Activated naive CD4-positive, alpha-beta T cell treated with anti-CD3 and anti-CD28 coated beads, Interleukin-2, amount 10 ng/mL, durations not matched to agents 7 days and 5 days (primary cell): ENCODE measurements at regions not wholly inside any gene's neighbourhood (a gene's known extent, or its start where the extent isn't known, plus 50 kb on each side); places are given as distances from the start of the nearest gene placed in this dataset.

Source experiments
- CTCF ChIA-PET: fragments of 350-600 bp; sonication (Branson Sonifier 250); formaldehyde crosslinking; loops from one replicate; lab custom pipeline; 2021; ENCODE audit warnings: antibody characterized with exemption; lab: Charles Lee
- DNase-seq: peaks from one replicate; pipeline ENCODE4 v3.0.0-alpha.2; 2020
- H3K27ac Mint-ChIP-seq: one replicate; pipeline ENCODE4 v1.8.0; 2021; ENCODE audit warnings: mild to moderate bottlenecking, moderate library complexity, mixed read lengths
- H3K27me3 Mint-ChIP-seq: one replicate; pipeline ENCODE4 v1.8.0; 2021; ENCODE audit warnings: mild to moderate bottlenecking, mixed read lengths
- H3K36me3 Mint-ChIP-seq: one replicate; pipeline ENCODE4 v1.8.0; 2021; ENCODE audit warnings: mixed read lengths
- H3K4me1 Mint-ChIP-seq: one replicate; pipeline ENCODE4 v1.8.0; 2021; ENCODE audit warnings: mixed read lengths
- H3K4me3 Mint-ChIP-seq: one replicate; pipeline ENCODE4 v1.8.0; 2021; ENCODE audit warnings: mild to moderate bottlenecking, moderate library complexity, mixed read lengths
- H3K9me3 Mint-ChIP-seq: one replicate; pipeline ENCODE4 v1.8.0; 2021; ENCODE audit warnings: mixed read lengths

DNA sequence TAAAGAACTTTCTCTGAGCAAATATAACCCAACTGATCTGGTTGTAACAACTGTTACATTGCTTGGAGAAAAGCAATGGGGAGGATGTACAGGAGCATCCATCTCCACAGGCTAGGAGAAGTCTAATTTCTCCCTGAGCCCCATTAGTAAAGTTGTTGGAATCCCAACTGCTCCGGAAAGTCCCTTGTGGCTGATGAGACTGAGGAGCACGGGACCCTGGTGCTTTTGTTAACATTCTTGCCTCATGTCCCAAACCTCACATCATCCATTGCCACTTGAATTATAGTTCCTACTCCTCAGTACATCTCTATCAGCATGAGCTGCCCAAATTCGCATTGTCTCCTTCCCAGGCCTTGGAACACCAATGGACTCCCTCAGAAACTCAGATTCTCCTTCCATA lies 260.6 kb upstream of the BMP2 start:
- Mint-ChIP-seq H3K36me3 (no peaks in the 10 kb centered on the region), H3K27ac (no peak overlapping the region), H3K9me3 (peaks cover 9% of the 10 kb centered on the region), H3K4me1 (no peaks in the 10 kb centered on the region), H3K27me3 (no peaks in the 10 kb centered on the region), H3K4me3 (no peak overlapping the region)
- DNase-seq: no peak
- CTCF ChIA-PET: no interaction called here

- no peak for DNase-seq
- no peaks in the 10 kb centered on the region for H3K4me1 Mint-ChIP-seq
- peaks cover 9% of the 10 kb centered on the region for H3K9me3 Mint-ChIP-seq
- H3K36me3 Mint-ChIP-seq: no peaks in the 10 kb centered on the region
- CTCF ChIA-PET: no interaction called here
- H3K27ac Mint-ChIP-seq: no peak overlapping the region
- no peak overlapping the region for H3K4me3 Mint-ChIP-seq
- H3K27me3 Mint-ChIP-seq: no peaks in the 10 kb centered on the region
These were observed 262.7 kb upstream of the BMP2 start for GRCh38 chr20:6504826-6505225.

- Mint-ChIP-seq H3K4me1 (no peaks in the 10 kb centered on the region), H3K27ac (no peak overlapping the region), H3K36me3 (no peaks in the 10 kb centered on the region), H3K4me3 (no peak overlapping the region), H3K9me3 (peaks cover 9% of the 10 kb centered on the region), H3K27me3 (no peaks in the 10 kb centered on the region)
- no peak for DNase-seq
- CTCF ChIA-PET: no interaction called here
These were observed 263.3 kb upstream of the BMP2 start for GRCh38 chr20:6504179-6504578.

- Mint-ChIP-seq H3K9me3 (peaks cover 9% of the 10 kb centered on the region), H3K4me1 (no peaks in the 10 kb centered on the region), H3K4me3 (no peak overlapping the region), H3K27me3 (no peaks in the 10 kb centered on the region), H3K27ac (no peak overlapping the region), H3K36me3 (no peaks in the 10 kb centered on the region)
- CTCF ChIA-PET: no interaction called here
- DNase-seq: no peak
These were observed 264.5 kb upstream of the BMP2 start for GRCh38 chr20:6502999-6503398.

DNA sequence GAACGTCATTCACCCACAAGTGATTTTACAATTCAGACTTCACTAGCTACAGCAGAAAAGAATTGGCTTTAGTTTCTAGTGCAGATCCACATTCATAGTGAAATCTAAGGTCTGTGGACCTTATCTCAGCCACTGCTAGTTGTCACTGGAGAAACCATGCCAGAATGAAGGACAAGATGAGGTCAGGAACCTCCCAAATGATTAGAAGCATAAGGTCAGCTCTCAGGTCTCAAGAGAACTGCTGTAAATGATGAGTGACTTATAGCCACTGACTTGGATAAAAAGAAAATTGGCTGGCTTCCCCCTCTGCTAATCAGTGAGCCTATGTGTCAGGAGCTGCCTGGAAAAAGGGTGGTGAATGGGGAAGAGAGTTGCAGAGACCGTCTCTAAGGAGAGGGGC lies 265.3 kb upstream of the BMP2 start:
- Mint-ChIP-seq H3K4me1 (no peaks in the 10 kb centered on the region), H3K27ac (no peak overlapping the region), H3K27me3 (no peaks in the 10 kb centered on the region), H3K36me3 (no peaks in the 10 kb centered on the region), H3K9me3 (peaks cover 7% of the 10 kb centered on the region), H3K4me3 (no peak overlapping the region)
- CTCF ChIA-PET: no interaction called here
- no peak for DNase-seq

GRCh38 chr20:6501061-6501460 lies 266.4 kb upstream of the BMP2 start:
- Mint-ChIP-seq H3K27ac (no peak overlapping the region), H3K4me1 (no peaks in the 10 kb centered on the region), H3K27me3 (no peaks in the 10 kb centered on the region), H3K4me3 (no peak overlapping the region), H3K9me3 (peaks cover 4% of the 10 kb centered on the region), H3K36me3 (no peaks in the 10 kb centered on the region)
- CTCF ChIA-PET: no interaction called here
- no peak for DNase-seq

DNA sequence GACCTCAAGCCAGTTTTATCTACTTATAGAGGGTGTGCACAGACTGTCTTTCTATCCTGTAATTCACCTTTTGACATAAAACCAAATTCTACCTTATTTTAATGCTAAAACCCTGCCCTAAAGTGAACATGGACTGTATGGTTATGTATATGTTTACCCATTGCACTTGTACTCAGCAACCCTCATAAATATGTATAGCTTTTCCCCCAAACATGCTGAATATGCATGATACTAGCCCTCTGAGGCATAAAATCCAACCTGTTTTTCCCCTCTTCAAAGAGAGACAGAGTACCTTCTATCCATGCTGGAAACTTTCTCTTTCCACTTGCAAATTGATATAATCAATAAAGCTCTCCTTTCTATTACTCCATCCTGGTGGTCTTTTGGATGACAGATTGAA lies 267.9 kb upstream of the BMP2 start:
- CTCF ChIA-PET: no interaction called here
- peaks cover 3% of the 10 kb centered on the region for H3K9me3 Mint-ChIP-seq
- no peaks in the 10 kb centered on the region for H3K27me3 Mint-ChIP-seq
- DNase-seq: no peak
- no peaks in the 10 kb centered on the region for H3K4me1 Mint-ChIP-seq
- H3K27ac Mint-ChIP-seq: no peak overlapping the region
- no peaks in the 10 kb centered on the region for H3K36me3 Mint-ChIP-seq
- H3K4me3 Mint-ChIP-seq: no peak overlapping the region

GRCh38 chr20:6496874-6497273 lies 270.6 kb upstream of the BMP2 start:
- CTCF ChIA-PET: no interaction called here
- Mint-ChIP-seq H3K4me1 (no peaks in the 10 kb centered on the region), H3K27me3 (no peaks in the 10 kb centered on the region), H3K36me3 (no peaks in the 10 kb centered on the region), H3K4me3 (no peak overlapping the region), H3K9me3 (peaks cover 3% of the 10 kb centered on the region), H3K27ac (no peak overlapping the region)
- no peak for DNase-seq

- Mint-ChIP-seq H3K4me3 (no peak overlapping the region), H3K27ac (no peak overlapping the region), H3K36me3 (no peaks in the 10 kb centered on the region), H3K27me3 (no peaks in the 10 kb centered on the region), H3K4me1 (no peaks in the 10 kb centered on the region), H3K9me3 (peaks cover 3% of the 10 kb centered on the region)
- CTCF ChIA-PET: interaction anchor here (0.7 kb wide), 1 partner anchor 9 kb away, joined by 3 read pairs; no protein-coding TSS in a partner anchor
- no peak for DNase-seq
These were observed 271.6 kb upstream of the BMP2 start for GRCh38 chr20:6495907-6496306.

DNA sequence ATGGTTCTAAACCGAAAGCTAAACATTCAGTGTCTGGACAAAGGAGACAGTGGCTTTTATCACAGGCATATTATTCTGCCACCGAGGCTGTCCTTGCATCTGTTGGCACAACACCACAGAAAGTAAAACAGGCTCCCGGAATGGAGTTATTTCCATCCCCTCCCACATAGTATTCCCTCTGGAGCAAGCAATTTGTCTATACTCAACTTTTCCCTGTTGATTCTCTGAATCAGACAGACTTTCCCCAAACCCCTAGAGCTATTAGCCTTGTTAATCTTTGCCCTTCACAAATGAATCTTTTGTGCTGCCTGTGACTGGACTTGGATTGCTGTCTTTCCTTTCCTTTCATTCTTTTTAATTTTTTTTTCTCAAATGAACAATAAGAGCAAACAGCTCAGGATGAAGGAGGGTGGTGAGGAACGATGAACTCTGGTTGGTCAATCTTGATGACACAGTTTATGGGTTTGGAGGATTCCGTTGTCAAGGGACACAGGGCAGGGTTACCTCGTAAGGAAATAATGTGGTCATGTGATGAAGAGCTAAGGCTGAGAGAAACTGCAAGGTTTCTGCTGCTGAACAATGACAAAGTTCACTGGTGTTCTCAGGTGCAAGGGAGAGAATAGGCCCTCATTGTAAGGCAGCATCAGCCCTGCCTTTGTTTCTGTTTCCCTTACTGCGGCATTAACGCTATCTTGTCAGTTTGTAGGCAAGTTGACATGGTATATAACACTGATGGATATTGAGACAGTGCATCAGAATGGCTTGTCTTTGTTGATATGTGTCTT lies 275.0 kb upstream of the BMP2 start:
- H3K4me3 Mint-ChIP-seq: no peak overlapping the region
- CTCF ChIA-PET: no interaction called here
- no peaks in the 10 kb centered on the region for H3K36me3 Mint-ChIP-seq
- H3K4me1 Mint-ChIP-seq: no peaks in the 10 kb centered on the region
- no peaks in the 10 kb centered on the region for H3K27me3 Mint-ChIP-seq
- no peak for DNase-seq
- peaks cover 3% of the 10 kb centered on the region for H3K9me3 Mint-ChIP-seq
- H3K27ac Mint-ChIP-seq: no peak overlapping the region

DNA sequence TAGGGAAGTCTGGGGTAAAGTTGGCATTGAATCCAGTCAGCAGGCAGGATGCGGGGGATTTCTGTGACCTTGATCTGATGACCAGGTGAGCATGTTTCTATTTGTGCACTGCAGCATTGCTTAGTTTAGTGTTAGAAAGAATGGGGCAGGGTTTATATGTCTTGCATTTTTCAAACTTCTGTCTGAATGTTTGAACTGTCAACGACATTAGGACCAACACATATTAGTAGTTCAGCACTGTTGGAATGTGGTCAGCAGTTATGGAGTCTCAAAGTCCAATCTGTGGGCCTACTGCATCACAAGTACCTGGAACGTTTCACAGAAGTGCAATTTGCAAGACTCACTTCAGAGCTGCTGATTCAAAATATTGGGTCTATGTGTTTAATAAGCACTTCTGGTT lies 276.6 kb upstream of the BMP2 start:
- Mint-ChIP-seq H3K36me3 (no peaks in the 10 kb centered on the region), H3K4me1 (no peaks in the 10 kb centered on the region)
- CTCF ChIA-PET: no interaction called here

DNA sequence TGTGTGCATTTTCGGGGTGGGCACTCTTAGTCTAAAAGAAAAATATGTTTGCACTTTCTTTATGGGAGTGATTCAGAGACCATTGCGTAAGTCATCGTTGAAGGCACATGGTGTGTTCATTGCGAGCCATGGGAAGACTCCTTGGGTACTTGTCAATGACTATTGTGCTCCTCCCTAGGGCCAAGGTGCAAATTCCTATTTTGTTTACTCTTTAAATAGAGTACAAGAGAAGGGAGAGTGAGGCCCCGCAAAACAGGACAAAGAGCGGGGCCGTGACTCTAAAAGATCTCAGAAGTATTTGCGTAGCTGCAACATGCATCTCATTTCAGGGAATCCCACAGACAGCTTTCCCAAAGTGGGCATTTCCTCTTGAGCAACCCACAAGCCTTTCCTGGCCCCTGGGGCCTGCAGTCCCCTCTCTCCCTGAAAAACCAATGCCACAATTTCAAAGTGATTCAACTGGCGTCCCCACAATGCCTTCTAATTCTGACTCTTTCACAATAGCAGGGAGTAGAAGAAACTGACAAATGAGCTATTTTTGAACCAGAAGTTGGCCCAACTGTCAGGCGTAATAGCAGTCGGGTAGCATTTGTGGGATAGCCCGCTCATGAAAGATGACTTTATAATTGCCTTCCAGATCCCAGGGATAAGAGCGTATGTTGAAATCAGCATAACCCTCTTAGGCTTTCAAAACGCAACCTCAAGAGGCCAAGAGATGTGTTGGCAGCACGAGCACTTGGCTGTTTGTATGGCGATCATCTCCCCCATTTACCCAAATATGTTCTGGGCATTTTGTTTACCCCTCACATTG lies 277.9 kb upstream of the BMP2 start:
- CTCF ChIA-PET: no interaction called here
- DNase-seq: no peak
- Mint-ChIP-seq H3K27ac (no peak overlapping the region), H3K27me3 (no peaks in the 10 kb centered on the region), H3K4me1 (no peaks in the 10 kb centered on the region), H3K9me3 (no peaks in the 10 kb centered on the region), H3K4me3 (no peak overlapping the region), H3K36me3 (no peaks in the 10 kb centered on the region)

More for the DNA sequence above, 276.6 kb upstream of the BMP2 start:
- Mint-ChIP-seq H3K27me3 (no peaks in the 10 kb centered on the region), H3K9me3 (peaks cover 3% of the 10 kb centered on the region), H3K27ac (no peak overlapping the region), H3K4me3 (no peak overlapping the region)
- DNase-seq: no peak

DNA sequence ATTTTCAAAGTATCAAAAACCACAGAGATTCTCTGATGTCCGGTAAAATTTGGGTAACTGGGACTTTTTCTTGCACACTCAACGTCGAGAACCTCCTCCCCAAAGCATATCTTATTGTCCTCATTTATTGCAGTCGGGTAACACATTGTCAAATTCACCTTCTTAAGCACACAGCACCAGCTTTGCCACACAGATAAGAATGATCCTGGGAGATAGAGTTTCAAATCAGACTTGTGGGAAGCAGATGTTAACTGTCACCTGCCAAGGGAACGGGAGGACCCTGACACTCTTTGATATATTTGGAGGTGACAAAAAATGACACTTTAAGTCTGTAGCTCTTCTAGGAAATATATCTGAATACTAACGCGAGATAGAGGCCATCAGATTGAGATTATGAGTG lies 282.1 kb upstream of the BMP2 start:
- no peak overlapping the region for H3K4me3 Mint-ChIP-seq
- no peaks in the 10 kb centered on the region for H3K36me3 Mint-ChIP-seq
- peaks cover 2% of the 10 kb centered on the region for H3K9me3 Mint-ChIP-seq
- CTCF ChIA-PET: no interaction called here
- H3K27ac Mint-ChIP-seq: no peak overlapping the region
- H3K4me1 Mint-ChIP-seq: no peaks in the 10 kb centered on the region
- H3K27me3 Mint-ChIP-seq: no peaks in the 10 kb centered on the region
- no peak for DNase-seq

DNA sequence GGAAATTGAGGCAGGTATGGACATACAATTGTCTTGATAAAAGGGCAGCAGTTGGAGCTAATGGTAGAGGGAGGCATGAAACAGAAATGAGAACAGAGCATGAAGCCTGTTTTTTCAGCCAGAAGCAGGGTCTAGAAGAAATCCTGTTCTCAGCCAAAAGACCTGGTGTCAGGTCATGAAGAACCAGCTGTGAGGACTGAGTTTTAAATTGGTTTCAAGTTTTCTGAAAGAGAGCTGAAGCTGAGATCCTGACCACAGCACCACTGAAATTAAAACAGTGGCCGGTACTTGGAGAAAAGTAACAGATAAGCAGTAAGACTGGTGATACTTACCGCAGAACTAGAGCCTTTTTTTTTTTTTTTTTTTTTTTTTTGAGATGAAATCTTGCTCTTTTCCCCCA lies 283.8 kb upstream of the BMP2 start:
- Mint-ChIP-seq H3K27me3 (no peaks in the 10 kb centered on the region), H3K27ac (no peak overlapping the region), H3K9me3 (peaks cover 2% of the 10 kb centered on the region), H3K36me3 (no peaks in the 10 kb centered on the region), H3K4me3 (no peak overlapping the region), H3K4me1 (no peaks in the 10 kb centered on the region)
- DNase-seq: no peak
- CTCF ChIA-PET: no interaction called here

- no peak for DNase-seq
- CTCF ChIA-PET: no interaction called here
- H3K27me3 Mint-ChIP-seq: no peaks in the 10 kb centered on the region
- H3K4me1 Mint-ChIP-seq: no peaks in the 10 kb centered on the region
- H3K4me3 Mint-ChIP-seq: no peak overlapping the region
- H3K36me3 Mint-ChIP-seq: no peaks in the 10 kb centered on the region
- H3K27ac Mint-ChIP-seq: no peak overlapping the region
- peaks cover 4% of the 10 kb centered on the region for H3K9me3 Mint-ChIP-seq
These were observed 285.0 kb upstream of the BMP2 start for GRCh38 chr20:6482486-6482885.
